ENCODE measurements at regions not wholly inside any gene's neighbourhood (a gene's known extent, or its start where the extent isn't known, plus 50 kb on each side); places are given as distances from the start of the nearest gene placed in this dataset.
"Not testable (repeated sequence)": the region's sequence is repeated elsewhere in the genome, so short reads cannot be mapped to it uniquely, and the experiment has no call there.

GRCh38 chr5:145396888-145397287 lies 438.3 kb downstream of the PRELID2 start:
- FAIRE-seq (no peak), DNase-seq (ENCODE audit: low read depth) (no peak)
- H3K27ac Mint-ChIP-seq (ENCODE audit: unreplicated experiment) = no peak overlapping the region
- no peak overlapping the region for H3K4me3 ChIP-seq (ENCODE audit: insufficient read depth, low read depth, low read length)
- H3K9me3 ChIP-seq (ENCODE audit: insufficient read depth, low read depth, low read length) = no peaks in the 10 kb centered on the region
- no peak overlapping the region for H3K4me3 Mint-ChIP-seq (ENCODE audit: unreplicated experiment)
- no peaks in the 10 kb centered on the region for H4K20me1 ChIP-seq (ENCODE audit: insufficient read depth, low read length)
- H2AFZ ChIP-seq (ENCODE audit: low read depth, low read length) = no peak overlapping the region
- no peaks in the 10 kb centered on the region for H3K36me3 Mint-ChIP-seq (ENCODE audit: low read depth, unreplicated experiment)
- H3K9me3 Mint-ChIP-seq (ENCODE audit: unreplicated experiment) = no peaks in the 10 kb centered on the region
- no peak for TF ChIP-seq EZH2 (IDR thresholded peaks at IDR 0.05; ENCODE audit: insufficient read depth, low read length)
- no peak for TF ChIP-seq CTCF (IDR thresholded peaks at IDR 0.05; ENCODE audit: insufficient read depth, low read depth, low read length)
- no peak overlapping the region for H3K9ac ChIP-seq (ENCODE audit: low read length)
- no peak overlapping the region for H3K27ac ChIP-seq (ENCODE audit: low read depth, low read length)
- H3K36me3 ChIP-seq (ENCODE audit: insufficient read depth, low read length) = no peaks in the 10 kb centered on the region
- no peak overlapping the region for H3K4me2 ChIP-seq (ENCODE audit: low read length)
- H3K27me3 Mint-ChIP-seq (ENCODE audit: low read depth, unreplicated experiment) = no peaks in the 10 kb centered on the region
- H3K27me3 ChIP-seq (ENCODE audit: insufficient read depth, low read length) = no peaks in the 10 kb centered on the region
- no peaks in the 10 kb centered on the region for H3K4me1 ChIP-seq (ENCODE audit: insufficient read depth, low read length)
- H3K4me1 Mint-ChIP-seq (ENCODE audit: low read depth, unreplicated experiment) = no peaks in the 10 kb centered on the region
- H3K79me2 ChIP-seq (ENCODE audit: insufficient read depth, low read length) = no peaks in the 10 kb centered on the region

- not testable (repeated sequence) for H3K4me3 Mint-ChIP-seq (ENCODE audit: unreplicated experiment); H3K9me3 Mint-ChIP-seq (ENCODE audit: unreplicated experiment); H3K36me3 Mint-ChIP-seq (ENCODE audit: low read depth, unreplicated experiment); H3K27me3 ChIP-seq (ENCODE audit: insufficient read depth, low read length); H3K27me3 Mint-ChIP-seq (ENCODE audit: low read depth, unreplicated experiment); H2AFZ ChIP-seq (ENCODE audit: low read depth, low read length); H3K27ac Mint-ChIP-seq (ENCODE audit: unreplicated experiment); H3K9me3 ChIP-seq (ENCODE audit: insufficient read depth, low read depth, low read length); FAIRE-seq; H3K9ac ChIP-seq (ENCODE audit: low read length); H3K4me2 ChIP-seq (ENCODE audit: low read length); H4K20me1 ChIP-seq (ENCODE audit: insufficient read depth, low read length); H3K36me3 ChIP-seq (ENCODE audit: insufficient read depth, low read length); H3K4me1 Mint-ChIP-seq (ENCODE audit: low read depth, unreplicated experiment); H3K4me3 ChIP-seq (ENCODE audit: insufficient read depth, low read depth, low read length); H3K4me1 ChIP-seq (ENCODE audit: insufficient read depth, low read length); H3K27ac ChIP-seq (ENCODE audit: low read depth, low read length); DNase-seq (ENCODE audit: low read depth); H3K79me2 ChIP-seq (ENCODE audit: insufficient read depth, low read length)
These were observed 440.0 kb downstream of the PRELID2 start for GRCh38 chr5:145395151-145395550.

- H3K79me2 ChIP-seq (ENCODE audit: insufficient read depth, low read length) = no peaks in the 10 kb centered on the region
- no peaks in the 10 kb centered on the region for H3K27me3 Mint-ChIP-seq (ENCODE audit: low read depth, unreplicated experiment)
- H3K9me3 Mint-ChIP-seq (ENCODE audit: unreplicated experiment) = no peaks in the 10 kb centered on the region
- H2AFZ ChIP-seq (ENCODE audit: low read depth, low read length) = no peak overlapping the region
- no peak overlapping the region for H3K4me3 ChIP-seq (ENCODE audit: insufficient read depth, low read depth, low read length)
- TF ChIP-seq CTCF (IDR thresholded peaks at IDR 0.05; ENCODE audit: insufficient read depth, low read depth, low read length) = no peak
- TF ChIP-seq EZH2 (IDR thresholded peaks at IDR 0.05; ENCODE audit: insufficient read depth, low read length) = no peak
- no peaks in the 10 kb centered on the region for H3K36me3 Mint-ChIP-seq (ENCODE audit: low read depth, unreplicated experiment)
- FAIRE-seq (no peak), DNase-seq (ENCODE audit: low read depth) (no peak)
- H3K9ac ChIP-seq (ENCODE audit: low read length) = no peak overlapping the region
- H3K4me3 Mint-ChIP-seq (ENCODE audit: unreplicated experiment) = no peak overlapping the region
- no peaks in the 10 kb centered on the region for H3K9me3 ChIP-seq (ENCODE audit: insufficient read depth, low read depth, low read length)
- no peak overlapping the region for H3K4me2 ChIP-seq (ENCODE audit: low read length)
- H4K20me1 ChIP-seq (ENCODE audit: insufficient read depth, low read length) = no peaks in the 10 kb centered on the region
- H3K27ac ChIP-seq (ENCODE audit: low read depth, low read length) = no peak overlapping the region
- no peak overlapping the region for H3K27ac Mint-ChIP-seq (ENCODE audit: unreplicated experiment)
- no peaks in the 10 kb centered on the region for H3K4me1 ChIP-seq (ENCODE audit: insufficient read depth, low read length)
- H3K4me1 Mint-ChIP-seq (ENCODE audit: low read depth, unreplicated experiment) = no peaks in the 10 kb centered on the region
- H3K36me3 ChIP-seq (ENCODE audit: insufficient read depth, low read length) = no peaks in the 10 kb centered on the region
- no peaks in the 10 kb centered on the region for H3K27me3 ChIP-seq (ENCODE audit: insufficient read depth, low read length)
These were observed 441.7 kb downstream of the PRELID2 start for GRCh38 chr5:145393426-145393825.

Measured in astrocyte (in vitro differentiated cells and primary cell).